Esophagus squamous epithelium (tissue), 5 donors: ENCODE measurements at regions not wholly inside any gene's neighbourhood (a gene's known extent, or its start where the extent isn't known, plus 50 kb on each side); places are given as distances from the start of the nearest gene placed in this dataset.

Experiments
- DNase-seq: peaks from one replicate; lab custom pipeline; 2025; lab: John Stamatoyannopoulos, UW
- H3K27ac ChIP-seq, 4 donors: fragments of 200-600 bp; sonication (generic); one replicate each; pipeline ENCODE4 v1.5.1; 2016 to 2019; ENCODE audit warnings: mild to moderate bottlenecking in 1 of 4
- H3K27me3 ChIP-seq, 4 donors: fragments of 200-600 bp; sonication (generic); 1 replicate in 3 of 4; 2 replicates in 1 of 4; pipeline versions ENCODE4 v1.5.1 to v1.6.0; 2017 to 2021; ENCODE audit warnings: antibody characterized with exemption in 1 of 4
- H3K36me3 ChIP-seq, 3 donors: fragments of 200-600 bp; sonication (generic); one replicate each; pipeline ENCODE4 v1.5.1; 2016 to 2019
- H3K4me1 ChIP-seq, 3 donors: fragments of 200-600 bp; sonication (generic); one replicate each; pipeline ENCODE4 v1.5.1; 2017 to 2019
- H3K4me3 ChIP-seq, 4 donors: fragments of 200-600 bp; sonication (generic); 1 replicate in 3 of 4; 2 replicates in 1 of 4; pipeline ENCODE4 v1.5.1; 2016 to 2019; ENCODE audit warnings: mild to moderate bottlenecking in 2 of 4, moderate library complexity in 1 of 4
- H3K9me3 ChIP-seq, 3 donors: fragments of 200-600 bp; sonication (generic); one replicate each; pipeline ENCODE4 v1.5.1; 2016 to 2019
- POLR2A ChIP-seq, 4 donors: fragments of 450-650 bp; IDR thresholded peaks; one replicate each; pipeline ENCODE4 v1.6.1; 2017; ENCODE audit warnings: antibody characterized with exemption in 4 of 4, mild to moderate bottlenecking in 4 of 4, moderate library complexity in 3 of 4
- WGBS, 2 donors: methylation state at CpG; one replicate each; pipeline ENCODE4 v1.1.5; 2018; 5-methylcytosine and 5-hydroxymethylcytosine counted together
- intact Hi-C: fragments of 100-400 bp; cut with DNase I; formaldehyde crosslinking; loops from one replicate; pipeline ENCODE4 v1.15.0; 2022
- TF ChIP-seq, protein P1 (sequence below), 6 experiments: fragments of 450-650 bp in 4 of 6; fragments of 200-600 bp in 2 of 6; sonication (generic) in 2 of 6; IDR thresholded peaks; one replicate each; pipeline ENCODE4 v1.5.1; 2016 to 2019; ENCODE audit warnings: antibody characterized with exemption in 6 of 6, mild to moderate bottlenecking in 4 of 6, moderate library complexity in 4 of 6
- donor health status: DM: yes; HTN: yes; CAD: no.

DNA sequence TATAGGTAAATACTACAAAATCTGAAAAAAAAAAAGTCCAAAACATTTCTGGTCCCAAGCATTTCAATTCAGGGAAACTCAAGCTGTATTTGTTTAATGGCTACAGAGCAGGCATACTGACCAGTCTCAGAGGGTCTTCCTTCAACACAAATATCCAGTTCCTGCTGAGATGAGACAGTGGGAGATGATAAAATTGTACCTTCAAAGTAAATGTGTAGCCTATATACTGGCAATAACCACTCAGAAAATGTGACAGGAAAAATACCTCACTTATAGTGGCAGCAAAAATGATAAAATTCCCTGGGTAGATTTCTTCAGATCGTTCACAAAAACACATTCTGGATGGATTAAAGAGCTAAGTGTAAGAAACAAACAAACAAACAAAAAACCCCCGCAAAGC is 102.0 kb upstream of the FUT8 start:
- no peaks in the 10 kb centered on the region for H3K4me1 ChIP-seq
- no peak for TF ChIP-seq POLR2A (IDR thresholded peaks at IDR 0.05)
- TF ChIP-seq, protein P1, sequence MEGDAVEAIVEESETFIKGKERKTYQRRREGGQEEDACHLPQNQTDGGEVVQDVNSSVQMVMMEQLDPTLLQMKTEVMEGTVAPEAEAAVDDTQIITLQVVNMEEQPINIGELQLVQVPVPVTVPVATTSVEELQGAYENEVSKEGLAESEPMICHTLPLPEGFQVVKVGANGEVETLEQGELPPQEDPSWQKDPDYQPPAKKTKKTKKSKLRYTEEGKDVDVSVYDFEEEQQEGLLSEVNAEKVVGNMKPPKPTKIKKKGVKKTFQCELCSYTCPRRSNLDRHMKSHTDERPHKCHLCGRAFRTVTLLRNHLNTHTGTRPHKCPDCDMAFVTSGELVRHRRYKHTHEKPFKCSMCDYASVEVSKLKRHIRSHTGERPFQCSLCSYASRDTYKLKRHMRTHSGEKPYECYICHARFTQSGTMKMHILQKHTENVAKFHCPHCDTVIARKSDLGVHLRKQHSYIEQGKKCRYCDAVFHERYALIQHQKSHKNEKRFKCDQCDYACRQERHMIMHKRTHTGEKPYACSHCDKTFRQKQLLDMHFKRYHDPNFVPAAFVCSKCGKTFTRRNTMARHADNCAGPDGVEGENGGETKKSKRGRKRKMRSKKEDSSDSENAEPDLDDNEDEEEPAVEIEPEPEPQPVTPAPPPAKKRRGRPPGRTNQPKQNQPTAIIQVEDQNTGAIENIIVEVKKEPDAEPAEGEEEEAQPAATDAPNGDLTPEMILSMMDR (IDR thresholded peaks at IDR 0.05), result no peak
- WGBS, 2 donors, result 70 to 73% methylated on average over 2 of the region's 2 CpGs
- H3K4me3 ChIP-seq, result no peak overlapping the region
- no peaks in the 10 kb centered on the region for H3K9me3 ChIP-seq
- DNase-seq, result no peak
- H3K27ac ChIP-seq, result no peak overlapping the region
- H3K27me3 ChIP-seq, result no peaks in the 10 kb centered on the region
- H3K36me3 ChIP-seq, result no peaks in the 10 kb centered on the region
- intact Hi-C loops, result no loop called here

DNA sequence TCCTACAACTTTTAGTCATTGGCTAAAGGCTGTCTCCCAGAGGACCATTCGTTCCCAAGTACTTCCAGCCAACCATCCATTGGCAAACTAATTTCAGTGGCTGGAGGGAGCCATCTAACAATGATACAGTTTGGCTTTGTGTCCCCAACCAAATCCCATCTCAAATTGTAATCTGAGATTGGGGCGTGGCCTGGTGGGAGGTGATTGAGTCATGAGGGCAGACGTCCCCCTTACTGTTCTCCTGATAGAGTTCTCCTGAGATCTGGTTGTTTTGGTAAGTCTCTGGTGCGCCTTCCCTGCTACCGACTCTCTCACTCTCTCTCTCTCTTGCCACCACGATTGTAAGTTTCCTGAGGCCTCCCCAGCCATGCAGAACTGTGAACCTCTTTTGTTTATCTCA is 99.7 kb upstream of the FUT8 start:
- H3K9me3 ChIP-seq, result no peaks in the 10 kb centered on the region
- intact Hi-C loops, result no loop called here
- no peak for TF ChIP-seq POLR2A (IDR thresholded peaks at IDR 0.05)
- TF ChIP-seq, protein P1 (IDR thresholded peaks at IDR 0.05), result no peak
- no peak overlapping the region for H3K27ac ChIP-seq
- no peaks in the 10 kb centered on the region for H3K4me1 ChIP-seq
- no peaks in the 10 kb centered on the region for H3K27me3 ChIP-seq
- no peaks in the 10 kb centered on the region for H3K36me3 ChIP-seq
- no peak overlapping the region for H3K4me3 ChIP-seq
- DNase-seq, result no peak
- 83 to 90% methylated on average over 1 to 5 of the region's 6 CpGs for WGBS, 2 donors

DNA sequence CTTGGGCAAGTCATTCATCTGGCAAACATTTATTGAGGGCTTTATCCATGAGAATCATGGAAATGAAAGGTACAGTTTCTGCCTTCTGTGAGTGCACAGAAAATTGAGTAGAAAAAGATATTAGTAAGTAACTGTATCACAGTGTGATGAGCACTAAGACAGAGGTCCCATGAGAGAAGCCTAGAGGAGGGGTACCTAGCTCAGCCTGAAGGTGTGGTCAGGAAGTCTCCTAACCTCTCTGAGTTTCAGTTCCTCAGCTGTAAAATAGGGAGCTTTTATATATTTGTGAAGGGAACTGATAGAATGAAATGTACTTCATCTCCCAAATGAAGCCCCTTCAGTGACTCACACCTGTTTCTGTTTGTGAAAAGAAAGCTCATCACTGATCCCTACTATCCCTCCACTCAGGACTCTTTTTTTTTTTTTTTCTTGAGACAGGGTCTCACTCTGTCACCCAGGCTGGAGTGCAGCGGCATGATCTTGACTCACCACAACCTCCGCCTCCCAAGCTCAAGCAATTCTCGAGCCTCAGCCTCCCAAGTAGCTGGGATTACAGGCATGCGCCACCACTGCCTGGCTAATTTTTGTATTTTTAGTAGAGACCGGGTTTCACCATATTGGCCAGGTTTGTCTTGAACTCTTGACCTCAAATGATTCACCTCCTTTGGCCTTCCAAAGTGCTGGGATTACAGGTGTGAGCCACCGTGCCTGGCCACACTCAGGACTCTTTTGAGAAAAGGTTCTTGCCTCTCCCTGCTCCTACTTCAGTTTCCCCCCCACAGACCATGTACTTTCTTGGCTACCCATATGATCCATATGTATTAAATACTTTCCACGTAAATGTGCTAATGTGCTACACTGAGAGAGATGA is 93.7 kb upstream of the FUT8 start:
- TF ChIP-seq POLR2A (IDR thresholded peaks at IDR 0.05), result no peak
- TF ChIP-seq, protein P1 (IDR thresholded peaks at IDR 0.05), result no peak
- no peaks in the 10 kb centered on the region for H3K27me3 ChIP-seq
- H3K4me3 ChIP-seq, result no peak overlapping the region
- no peaks in the 10 kb centered on the region for H3K9me3 ChIP-seq
- H3K27ac ChIP-seq, result peak overlapping the region in 3 of 4 donors; percentile 10 to 67 (median 45)
- intact Hi-C loops, result no loop called here
- no peak for DNase-seq
- WGBS, 2 donors, result 55 to 69% methylated on average over 5 of the region's 7 CpGs
- H3K36me3 ChIP-seq, result no peaks in the 10 kb centered on the region
- H3K4me1 ChIP-seq, result peaks cover 0 to 31% (median 7%) of the 10 kb centered on the region in 3 donors

DNA sequence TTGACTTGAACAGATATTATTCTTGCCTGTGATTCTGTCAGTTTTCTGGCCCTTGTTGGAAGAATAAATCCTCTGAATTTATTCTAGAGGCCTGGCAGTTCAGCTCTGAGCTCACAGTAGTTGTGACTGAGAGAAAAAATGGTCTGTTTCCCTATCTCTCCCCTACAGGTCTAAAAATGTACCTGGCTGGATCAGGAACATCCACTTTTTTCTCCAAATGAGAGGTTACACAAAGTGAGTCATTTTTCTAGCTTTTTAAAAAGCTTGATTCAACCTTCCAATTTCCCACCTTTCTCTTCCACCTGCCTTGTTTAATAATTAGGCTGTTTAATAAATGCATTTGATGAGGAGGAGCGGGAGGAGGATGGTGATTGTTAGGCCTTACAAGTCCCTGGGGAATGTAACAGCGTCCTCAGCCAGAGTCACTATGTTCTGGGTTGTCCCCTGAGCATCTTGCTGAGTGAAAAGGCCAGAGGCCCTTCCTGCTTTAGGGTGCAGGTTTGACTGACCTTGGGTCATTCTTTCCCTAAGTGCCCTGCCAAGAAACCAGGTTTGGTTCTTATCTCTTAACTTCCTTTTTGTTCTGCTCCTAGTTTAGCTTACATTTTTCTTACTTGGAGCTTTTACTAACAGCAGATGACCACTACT is 91.7 kb upstream of the FUT8 start:
- H3K27me3 ChIP-seq, result no peaks in the 10 kb centered on the region
- TF ChIP-seq, protein P1 (IDR thresholded peaks at IDR 0.05), result no peak
- no peak for TF ChIP-seq POLR2A (IDR thresholded peaks at IDR 0.05)
- 70 to 91% methylated on average over 2 of the region's 2 CpGs for WGBS, 2 donors
- DNase-seq, result no peak
- peak overlapping the region in 2 of 4 donors; percentile 45 to 67 for H3K27ac ChIP-seq
- no peaks in the 10 kb centered on the region for H3K36me3 ChIP-seq
- intact Hi-C loops, result no loop called here
- no peaks in the 10 kb centered on the region for H3K9me3 ChIP-seq
- no peak overlapping the region for H3K4me3 ChIP-seq
- H3K4me1 ChIP-seq, result peaks cover 0 to 31% (median 7%) of the 10 kb centered on the region in 3 donors

DNA sequence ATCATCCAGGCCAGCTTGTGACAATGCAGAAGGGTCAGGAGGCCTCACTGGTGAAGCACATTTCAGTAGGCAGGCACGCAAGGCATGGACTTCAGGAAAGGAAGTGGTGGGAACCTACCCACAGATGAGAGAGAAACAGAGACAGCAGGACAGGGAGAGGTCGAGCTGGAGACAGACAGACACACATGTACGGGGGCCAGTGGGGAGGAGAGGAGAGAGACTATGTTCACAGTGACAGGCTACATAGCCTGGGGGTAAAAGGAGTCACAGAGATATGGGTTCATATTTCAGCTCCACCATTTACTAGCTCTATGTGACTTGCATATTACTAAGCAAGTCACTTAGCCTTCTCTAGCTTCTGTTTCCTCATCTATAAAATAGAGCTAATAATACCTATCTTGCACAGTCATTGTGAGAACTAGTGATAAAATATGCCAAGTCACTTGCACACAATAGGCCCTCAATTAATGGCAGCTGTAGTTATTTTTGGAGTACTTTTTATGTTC is 91.1 kb upstream of the FUT8 start:
- intact Hi-C loops, result no loop called here
- Histone ChIP-seq H3K9me3 (no peaks in the 10 kb centered on the region), H3K36me3 (no peaks in the 10 kb centered on the region), H3K27me3 (no peaks in the 10 kb centered on the region), H3K4me3 (no peak overlapping the region), H3K27ac (no peak overlapping the region), H3K4me1 (peaks cover 0 to 31% (median 7%) of the 10 kb centered on the region in 3 donors)
- TF ChIP-seq POLR2A (IDR thresholded peaks at IDR 0.05), result no peak
- TF ChIP-seq, protein P1 (IDR thresholded peaks at IDR 0.05), result no peak
- no peak for DNase-seq
- 69 to 76% methylated on average over 3 of the region's 3 CpGs for WGBS, 2 donors
